HG02852 (cell line): ENCODE measurements at regions not wholly inside any gene's neighbourhood (a gene's known extent, or its start where the extent isn't known, plus 50 kb on each side); places are given as distances from the start of the nearest gene placed in this dataset.
"Not testable (repeated sequence)": the region's sequence is repeated elsewhere in the genome, so short reads cannot be mapped to it uniquely, and the experiment has no call there.

ENCODE experiments used
- ATAC-seq: cut with Tn5 transposase; IDR thresholded peaks from one replicate; pipeline ENCODE4 v1.9.1; 2021; ENCODE audit warnings: mild to moderate bottlenecking, moderate library complexity; ENCODE audit not compliant: unreplicated experiment

- ATAC-seq, result peak; percentile 79
Measured at GRCh38 chr6:27132532-27133280, 114.8 kb upstream of the PRSS16 start.

- ATAC-seq, result no peak
Measured at GRCh38 chr6:27133281-27134227, 113.9 kb upstream of the PRSS16 start.

DNA sequence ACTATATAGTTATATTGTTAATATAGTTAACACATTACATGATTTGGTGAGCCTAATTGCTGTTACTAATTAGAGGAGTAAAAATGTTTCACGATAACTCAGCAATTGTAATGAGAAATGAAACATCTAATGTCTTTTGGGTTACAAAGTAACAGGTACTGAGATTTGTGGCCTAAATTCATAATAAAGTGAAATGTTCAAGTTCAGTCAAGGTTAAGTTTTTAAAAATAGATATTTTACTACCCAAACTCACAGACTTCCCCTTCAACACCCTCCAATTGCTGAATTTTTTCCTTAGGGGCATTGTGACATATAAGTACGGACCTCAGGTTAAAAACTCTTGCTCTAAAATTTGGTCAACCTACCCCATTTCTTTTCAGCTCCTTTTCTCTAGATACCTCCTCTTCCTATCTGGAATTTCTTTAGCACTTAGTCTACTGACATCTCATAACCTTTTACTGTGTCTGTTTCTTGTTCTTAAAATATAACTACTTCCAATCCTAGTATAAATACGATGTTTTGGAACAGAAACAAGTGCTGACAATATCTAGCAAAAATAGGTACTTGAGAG lies 112.3 kb upstream of the PRSS16 start:
- no peak for ATAC-seq

DNA sequence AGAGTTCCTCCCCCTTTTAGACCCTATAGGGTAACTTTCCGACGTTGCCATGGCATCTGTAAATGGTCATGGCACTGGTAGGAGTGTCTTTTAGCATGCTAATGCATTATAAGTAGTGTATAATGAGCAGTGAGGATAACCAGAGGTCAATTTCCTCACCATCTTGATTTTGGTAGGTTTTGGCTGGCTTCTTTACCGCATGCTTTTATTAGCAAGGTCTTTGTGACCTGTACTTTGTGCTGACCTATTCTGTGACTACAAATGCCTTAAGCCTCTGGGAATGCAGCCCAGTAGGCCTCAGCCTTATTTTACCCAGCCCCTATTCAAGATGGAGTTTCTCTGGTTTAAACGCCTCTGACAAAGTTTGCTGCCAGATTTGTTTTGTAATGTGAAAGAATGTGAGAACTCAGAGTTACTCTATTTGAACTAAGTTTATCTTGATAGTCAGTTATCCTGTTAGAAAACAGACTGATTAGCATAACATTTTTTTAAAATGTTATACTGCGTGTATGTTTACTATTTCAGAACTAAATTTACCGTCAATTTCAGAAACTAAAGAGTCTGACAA lies 111.3 kb upstream of the PRSS16 start:
- ATAC-seq, result no peak

GRCh38 chr6:27136978-27137814 lies 110.3 kb upstream of the PRSS16 start:
- ATAC-seq, result no peak

DNA sequence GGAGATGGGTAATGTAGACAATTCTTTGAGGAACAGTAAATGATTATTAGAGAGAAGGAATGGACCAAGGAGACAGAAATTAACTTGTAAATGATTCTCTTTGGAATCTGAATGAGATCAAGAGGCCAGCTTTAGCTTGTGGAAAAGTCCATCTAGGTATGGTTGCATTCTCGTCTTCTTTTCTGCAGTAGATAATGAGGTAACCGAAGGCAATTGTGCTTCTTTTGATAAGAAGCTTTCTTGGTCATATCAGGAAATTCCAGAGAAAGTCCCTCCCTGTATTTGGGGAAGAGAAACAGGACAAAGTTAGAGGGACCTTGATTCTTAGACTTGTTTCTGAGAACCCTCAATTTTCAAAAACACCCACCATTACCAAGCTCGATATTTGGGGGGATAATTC lies 109.1 kb upstream of the PRSS16 start:
- ATAC-seq, result no peak

DNA sequence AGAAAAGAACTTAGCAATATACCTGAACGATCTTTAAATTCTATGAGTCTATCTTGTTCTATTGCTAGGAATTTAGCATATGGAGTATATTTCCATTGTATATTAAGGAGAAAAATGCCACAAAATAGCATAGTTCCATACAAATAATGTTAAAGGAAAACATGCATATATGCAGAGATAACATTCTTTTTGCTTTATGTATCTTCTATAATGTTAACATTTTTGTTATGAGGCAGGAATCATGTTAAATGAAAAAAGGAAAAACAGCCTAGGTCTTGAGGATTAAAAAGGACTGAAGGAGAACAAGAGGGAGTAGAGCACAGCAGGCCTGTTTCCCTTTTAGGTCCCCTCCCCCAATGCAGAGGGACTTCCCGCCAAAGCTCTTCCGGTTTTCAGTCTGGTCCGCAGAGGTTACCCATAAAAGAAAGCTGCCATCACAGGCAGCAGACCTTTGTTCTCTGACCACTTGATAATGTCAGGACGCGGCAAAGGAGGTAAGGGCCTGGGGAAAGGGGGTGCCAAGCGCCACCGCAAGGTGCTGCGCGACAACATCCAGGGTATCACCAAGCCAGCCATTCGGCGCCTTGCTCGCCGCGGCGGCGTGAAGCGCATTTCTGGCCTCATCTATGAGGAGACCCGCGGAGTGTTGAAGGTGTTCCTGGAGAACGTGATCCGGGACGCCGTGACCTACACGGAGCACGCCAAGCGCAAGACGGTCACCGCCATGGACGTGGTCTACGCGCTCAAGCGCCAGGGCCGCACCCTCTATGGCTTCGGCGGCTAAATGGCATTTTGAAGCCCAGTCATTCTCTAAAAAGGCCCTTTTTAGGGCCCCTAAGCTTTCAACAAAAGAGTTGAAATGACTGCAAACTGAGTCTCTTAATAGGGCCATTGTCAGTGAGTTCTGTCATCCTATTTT lies 108.4 kb upstream of the PRSS16 start:
- ATAC-seq, result peak; percentile 54

GRCh38 chr6:27139756-27140579 lies 107.5 kb upstream of the PRSS16 start:
- peak; percentile 24 for ATAC-seq

DNA sequence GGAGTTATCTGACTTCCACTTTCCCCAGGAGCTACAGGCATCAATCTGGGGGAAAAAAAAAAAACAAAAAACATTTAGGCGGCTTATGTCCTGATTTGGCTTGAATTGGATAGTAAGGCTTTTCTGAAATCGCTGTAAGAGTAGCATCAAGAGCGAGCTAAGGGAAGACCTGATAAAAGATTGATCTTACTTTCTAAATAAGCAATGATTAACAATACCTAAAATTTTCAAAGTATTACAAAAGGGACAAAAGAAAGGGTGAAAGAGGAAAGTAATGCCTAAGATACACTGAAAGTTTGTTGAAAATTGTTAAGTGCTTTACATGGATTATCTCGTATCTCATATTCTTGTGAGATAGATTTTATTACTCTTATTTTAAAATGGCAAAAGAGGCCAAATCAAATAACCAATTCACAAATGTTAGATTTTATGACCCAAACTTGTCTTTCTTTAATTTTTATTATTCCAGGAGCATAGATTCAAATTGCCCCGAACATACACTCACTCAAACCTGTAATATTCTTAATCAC lies 106.4 kb upstream of the PRSS16 start:
- no peak for ATAC-seq

DNA sequence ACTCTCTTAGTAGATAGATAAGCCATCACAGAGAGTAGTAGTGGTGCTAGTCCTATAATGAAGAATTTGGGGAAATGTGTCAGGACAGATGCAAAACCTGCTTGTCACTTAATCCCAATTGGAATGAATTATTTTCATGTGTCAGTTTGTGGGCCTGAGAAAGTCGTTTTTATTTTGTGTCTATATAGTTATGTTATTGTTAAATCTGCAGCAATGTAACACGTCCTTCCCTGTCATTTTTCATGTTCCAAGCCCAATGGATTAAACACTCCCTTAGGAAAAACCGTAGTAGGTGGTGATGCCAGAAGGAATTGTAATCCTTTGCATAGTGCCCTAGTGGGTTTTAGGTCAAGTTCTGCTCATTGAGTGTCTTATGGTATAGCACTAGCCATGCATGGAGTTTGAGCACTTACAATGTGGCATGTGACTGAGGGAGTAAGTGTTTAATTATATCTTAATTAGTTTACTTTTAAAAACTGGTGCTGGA lies 105.9 kb upstream of the PRSS16 start:
- no peak for ATAC-seq

DNA sequence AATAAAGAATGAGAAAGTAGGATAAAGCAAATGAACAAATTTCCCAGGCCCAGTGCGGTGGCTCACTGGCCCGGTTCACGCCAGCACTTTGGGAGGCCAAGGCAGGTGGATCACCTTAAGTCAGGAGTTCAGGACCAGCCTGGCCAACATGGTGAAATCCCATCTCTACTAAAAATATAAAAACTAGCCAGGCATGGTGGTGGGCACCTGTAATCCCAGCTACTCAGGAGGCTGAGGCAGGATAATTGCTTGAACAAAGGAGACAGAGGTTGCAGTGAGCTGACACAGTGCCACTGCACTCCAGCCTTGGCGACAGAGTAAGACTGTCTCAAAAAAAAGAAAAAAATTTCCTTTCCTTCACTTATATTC lies 104.5 kb upstream of the PRSS16 start:
- ATAC-seq, result not testable (repeated sequence)

- ATAC-seq, result no peak
Measured at GRCh38 chr6:27143474-27144026, 104.0 kb upstream of the PRSS16 start.

DNA sequence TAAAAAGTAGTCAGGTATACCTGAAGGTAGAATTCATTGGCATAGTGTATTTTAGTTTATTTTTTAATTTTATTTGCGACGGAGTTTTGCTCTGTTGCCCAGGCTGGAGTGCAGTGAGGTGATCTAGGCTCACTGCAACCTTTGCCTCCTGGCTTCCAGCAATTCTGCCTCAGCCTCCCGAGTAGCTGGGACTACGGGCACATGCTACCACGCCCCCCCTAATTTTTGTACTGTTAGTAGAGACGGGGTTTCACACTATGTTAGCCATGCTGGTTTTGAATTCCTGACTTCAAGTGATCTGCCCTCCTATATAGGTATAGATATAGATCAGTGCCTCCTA lies 102.8 kb upstream of the PRSS16 start:
- ATAC-seq, result no peak

GRCh38 chr6:27145731-27146455 lies 101.6 kb upstream of the PRSS16 start:
- ATAC-seq, result peak; percentile 30

GRCh38 chr6:27146456-27146705 lies 101.1 kb upstream of the PRSS16 start:
- not testable (repeated sequence) for ATAC-seq

DNA sequence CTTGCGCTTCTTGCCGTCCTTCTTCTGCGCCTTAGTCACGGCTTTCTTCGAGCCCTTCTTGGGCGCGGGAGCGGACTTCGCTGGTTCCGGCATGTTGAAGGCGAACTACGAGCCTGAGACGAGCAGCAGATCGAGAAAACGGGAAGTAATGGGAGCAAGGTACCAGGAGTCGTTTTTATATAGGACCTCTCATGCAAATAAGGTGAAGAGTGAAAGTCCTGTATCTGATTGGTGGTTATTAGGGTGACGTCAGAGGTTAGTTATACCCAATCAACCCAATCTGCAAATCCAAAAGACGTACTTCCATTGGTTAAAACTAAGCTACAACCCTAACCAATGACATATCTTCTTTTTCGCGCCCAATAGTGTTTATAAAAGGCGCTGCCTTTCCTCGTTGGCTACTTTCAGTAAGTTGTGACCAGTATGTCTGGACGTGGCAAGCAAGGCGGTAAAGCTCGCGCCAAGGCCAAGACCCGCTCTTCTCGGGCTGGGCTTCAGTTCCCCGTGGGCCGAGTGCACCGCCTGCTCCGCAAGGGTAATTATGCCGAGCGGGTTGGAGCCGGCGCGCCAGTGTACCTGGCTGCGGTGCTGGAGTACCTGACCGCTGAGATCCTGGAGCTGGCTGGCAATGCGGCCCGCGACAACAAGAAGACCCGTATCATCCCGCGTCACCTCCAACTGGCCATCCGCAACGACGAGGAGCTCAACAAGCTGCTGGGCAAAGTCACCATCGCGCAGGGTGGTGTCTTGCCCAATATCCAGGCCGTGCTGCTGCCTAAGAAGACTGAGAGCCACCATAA lies 100.6 kb upstream of the PRSS16 start:
- peak; percentile 77 for ATAC-seq

DNA sequence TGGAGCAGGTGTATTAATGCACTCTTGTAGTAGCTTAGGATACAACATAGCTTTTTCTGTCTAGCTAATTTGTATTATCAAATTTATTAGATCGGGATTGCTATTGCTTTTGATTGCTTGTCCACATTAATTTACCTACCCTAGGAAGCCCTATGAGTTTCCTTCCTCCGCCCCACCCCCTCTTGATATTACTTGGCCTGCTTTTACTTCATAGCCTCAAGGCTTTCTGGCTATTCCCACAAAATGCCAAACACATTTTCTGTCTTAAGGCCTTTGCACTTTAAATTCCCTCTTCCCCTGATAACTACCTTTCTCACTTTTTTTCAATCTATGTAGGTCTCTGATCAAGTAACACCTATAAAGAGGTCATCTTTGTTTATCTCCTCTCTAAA lies 99.1 kb upstream of the PRSS16 start:
- no peak for ATAC-seq
